Activated naive CD8-positive, alpha-beta T cell (primary cell): ENCODE measurements at regions not wholly inside any gene's neighbourhood (a gene's known extent, or its start where the extent isn't known, plus 50 kb on each side); places are given as distances from the start of the nearest gene placed in this dataset.
"Not testable (repeated sequence)": the region's sequence is repeated elsewhere in the genome, so short reads cannot be mapped to it uniquely, and the experiment has no call there.

Source experiments
- H3K27ac Mint-ChIP-seq: one replicate; pipeline ENCODE4 v1.8.0; 2021; ENCODE audit warnings: mixed read lengths
- H3K27me3 Mint-ChIP-seq: one replicate; pipeline ENCODE4 v1.8.0; 2021; ENCODE audit warnings: mixed read lengths
- H3K36me3 Mint-ChIP-seq: one replicate; pipeline ENCODE4 v1.8.0; 2021; ENCODE audit warnings: mixed read lengths
- H3K4me1 Mint-ChIP-seq: one replicate; pipeline ENCODE4 v1.8.0; 2021; ENCODE audit warnings: low read depth, mixed read lengths
- H3K4me3 Mint-ChIP-seq: one replicate; pipeline ENCODE4 v1.8.0; 2021; ENCODE audit warnings: mild to moderate bottlenecking, mixed read lengths
- H3K9me3 Mint-ChIP-seq: one replicate; pipeline ENCODE4 v1.8.0; 2021; ENCODE audit warnings: low read depth, mixed read lengths

- not testable (repeated sequence) for H3K27ac Mint-ChIP-seq, H3K9me3 Mint-ChIP-seq, H3K36me3 Mint-ChIP-seq, H3K27me3 Mint-ChIP-seq, H3K4me1 Mint-ChIP-seq, H3K4me3 Mint-ChIP-seq
Observed at GRCh38 chr4:17436047-17436749, 75.7 kb downstream of the QDPR start.

GRCh38 chr4:17433827-17434226, 78.1 kb downstream of the QDPR start:
- peaks cover 2% of the 10 kb centered on the region for H3K36me3 Mint-ChIP-seq
- no peak overlapping the region for H3K4me3 Mint-ChIP-seq
- no peaks in the 10 kb centered on the region for H3K9me3 Mint-ChIP-seq
- H3K27ac Mint-ChIP-seq, result no peak overlapping the region
- no peaks in the 10 kb centered on the region for H3K27me3 Mint-ChIP-seq
- no peaks in the 10 kb centered on the region for H3K4me1 Mint-ChIP-seq

DNA sequence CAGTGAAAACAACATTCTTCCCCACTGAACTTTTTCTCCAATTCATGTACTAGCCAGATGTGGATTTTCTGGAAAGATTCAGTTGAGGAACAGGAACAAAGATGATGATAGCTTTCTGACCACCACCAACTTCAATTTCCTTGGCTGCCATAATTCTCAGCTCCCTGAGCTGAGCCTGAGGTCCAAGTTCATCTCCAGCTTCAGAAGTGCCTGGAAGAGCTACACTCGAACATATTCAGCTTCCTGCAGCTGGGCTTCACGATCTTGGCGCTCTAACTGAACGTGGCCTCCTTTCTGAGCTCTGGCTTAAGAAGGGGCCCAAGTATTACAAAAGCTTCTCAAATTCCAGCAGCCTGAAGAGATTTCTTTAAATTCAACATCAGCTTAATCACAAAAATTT, 83.9 kb downstream of the QDPR start:
- no peak overlapping the region for H3K4me3 Mint-ChIP-seq
- H3K4me1 Mint-ChIP-seq, result no peaks in the 10 kb centered on the region
- H3K9me3 Mint-ChIP-seq, result no peaks in the 10 kb centered on the region
- no peak overlapping the region for H3K27ac Mint-ChIP-seq
- H3K36me3 Mint-ChIP-seq, result no peaks in the 10 kb centered on the region
- H3K27me3 Mint-ChIP-seq, result no peaks in the 10 kb centered on the region

DNA sequence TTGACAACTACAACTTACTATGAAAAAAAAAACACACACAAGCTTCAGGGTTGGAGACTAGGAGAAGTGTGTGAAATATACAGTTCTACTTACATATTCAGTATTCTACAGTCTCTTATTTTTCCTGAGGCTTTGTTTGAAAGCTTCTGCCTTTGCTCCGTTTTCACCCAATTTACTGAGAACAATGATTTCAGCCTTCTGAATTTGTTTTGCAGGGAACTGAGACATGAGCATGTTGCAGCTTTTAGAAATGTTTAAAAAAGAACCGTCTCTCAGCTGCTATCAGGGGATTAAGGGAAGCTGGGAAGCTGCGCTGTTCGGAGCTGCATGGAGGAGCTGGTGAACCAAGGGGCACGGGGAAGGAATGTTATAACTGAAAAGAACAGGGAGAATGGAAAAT, 85.7 kb downstream of the QDPR start:
- Mint-ChIP-seq H3K4me1 (no peaks in the 10 kb centered on the region), H3K36me3 (no peaks in the 10 kb centered on the region)

GRCh38 chr4:17418010-17418409, 93.9 kb downstream of the QDPR start:
- peaks cover 10% of the 10 kb centered on the region for H3K9me3 Mint-ChIP-seq
- peaks cover 11% of the 10 kb centered on the region for H3K27me3 Mint-ChIP-seq
- no peaks in the 10 kb centered on the region for H3K4me1 Mint-ChIP-seq
- no peak overlapping the region for H3K4me3 Mint-ChIP-seq
- H3K27ac Mint-ChIP-seq, result no peak overlapping the region
- peaks cover 4% of the 10 kb centered on the region for H3K36me3 Mint-ChIP-seq

More for the DNA sequence above, 85.7 kb downstream of the QDPR start:
- Mint-ChIP-seq H3K9me3 (no peaks in the 10 kb centered on the region), H3K27ac (no peak overlapping the region), H3K4me3 (no peak overlapping the region), H3K27me3 (peaks cover 1% of the 10 kb centered on the region)

GRCh38 chr4:17414392-17414791, 97.5 kb downstream of the QDPR start:
- H3K36me3 Mint-ChIP-seq, result peaks cover 4% of the 10 kb centered on the region
- H3K4me3 Mint-ChIP-seq, result no peak overlapping the region
- peaks cover 6% of the 10 kb centered on the region for H3K27me3 Mint-ChIP-seq
- no peak overlapping the region for H3K27ac Mint-ChIP-seq
- no peaks in the 10 kb centered on the region for H3K4me1 Mint-ChIP-seq
- peaks cover 10% of the 10 kb centered on the region for H3K9me3 Mint-ChIP-seq

GRCh38 chr4:17400686-17401085, 111.2 kb downstream of the QDPR start:
- no peak overlapping the region for H3K4me3 Mint-ChIP-seq
- H3K27ac Mint-ChIP-seq, result no peak overlapping the region
- H3K4me1 Mint-ChIP-seq, result no peaks in the 10 kb centered on the region
- H3K27me3 Mint-ChIP-seq, result peaks cover 5% of the 10 kb centered on the region
- no peaks in the 10 kb centered on the region for H3K9me3 Mint-ChIP-seq
- peaks cover 3% of the 10 kb centered on the region for H3K36me3 Mint-ChIP-seq

DNA sequence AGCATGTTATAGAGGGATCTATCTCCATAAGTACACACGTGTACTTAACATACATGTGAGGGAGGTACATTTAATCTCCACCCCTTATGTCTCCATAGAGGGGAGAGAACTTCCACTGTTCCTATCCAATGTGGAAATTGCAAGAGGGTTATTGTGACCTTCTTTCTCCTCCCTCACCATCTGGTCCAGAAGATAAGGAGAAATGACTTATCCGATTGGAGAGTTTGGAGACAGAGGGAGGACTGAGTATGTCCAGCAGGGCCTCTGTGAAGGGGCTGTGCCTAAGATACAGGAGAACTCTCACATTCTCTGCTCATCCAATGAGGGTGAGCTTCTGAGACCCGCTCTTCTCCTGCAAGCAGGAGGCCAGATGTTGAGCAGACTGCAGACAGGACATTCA, 113.1 kb downstream of the QDPR start:
- Mint-ChIP-seq H3K27me3 (peaks cover 2% of the 10 kb centered on the region), H3K36me3 (peaks cover under 1% of the 10 kb centered on the region), H3K27ac (no peak overlapping the region), H3K4me3 (no peak overlapping the region), H3K4me1 (no peaks in the 10 kb centered on the region), H3K9me3 (no peaks in the 10 kb centered on the region)

DNA sequence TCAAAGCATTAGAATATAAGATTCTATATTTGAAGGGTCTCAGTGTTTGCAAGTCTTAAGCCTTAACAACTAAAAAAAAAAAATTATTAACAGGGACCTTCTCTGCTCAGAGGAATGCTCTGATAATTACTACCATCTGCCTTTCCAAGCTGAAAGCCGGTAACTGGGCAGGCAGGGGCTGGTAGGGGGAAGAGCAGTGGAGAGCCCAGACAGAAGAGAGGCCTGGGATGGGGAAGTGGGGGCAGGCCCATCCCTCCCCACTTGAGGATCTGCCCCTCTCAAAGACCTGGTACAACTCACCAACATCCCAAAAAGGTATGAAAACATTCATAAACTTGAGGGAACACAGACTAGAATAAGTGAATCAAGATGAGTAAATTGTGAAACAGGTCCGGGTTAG, 113.9 kb downstream of the QDPR start:
- H3K36me3 Mint-ChIP-seq, result no peaks in the 10 kb centered on the region
- peaks cover 1% of the 10 kb centered on the region for H3K27me3 Mint-ChIP-seq
- no peaks in the 10 kb centered on the region for H3K4me1 Mint-ChIP-seq
- H3K9me3 Mint-ChIP-seq, result no peaks in the 10 kb centered on the region
- H3K27ac Mint-ChIP-seq, result no peak overlapping the region
- no peak overlapping the region for H3K4me3 Mint-ChIP-seq

DNA sequence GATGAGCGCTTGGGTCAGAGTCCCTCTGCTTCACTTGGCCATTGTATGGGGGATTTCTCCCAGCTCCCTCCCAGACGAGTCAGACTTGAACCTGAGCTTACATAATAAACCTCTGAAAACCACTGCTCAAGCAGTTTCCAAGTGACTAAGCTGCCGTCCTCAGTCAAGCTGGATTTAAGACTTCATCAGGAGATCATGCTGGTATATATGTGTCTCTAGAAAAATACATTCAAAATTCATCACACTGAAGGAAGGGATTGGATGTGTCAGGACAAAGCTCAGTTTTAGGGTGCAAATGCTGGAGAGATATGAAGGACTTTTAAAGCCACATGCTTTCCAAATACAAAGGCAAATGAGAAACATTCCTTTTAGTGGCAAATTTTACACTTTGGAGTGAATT, 114.3 kb downstream of the QDPR start:
- peaks cover 1% of the 10 kb centered on the region for H3K27me3 Mint-ChIP-seq
- no peak overlapping the region for H3K27ac Mint-ChIP-seq
- H3K9me3 Mint-ChIP-seq, result no peaks in the 10 kb centered on the region
- no peaks in the 10 kb centered on the region for H3K4me1 Mint-ChIP-seq
- no peak overlapping the region for H3K4me3 Mint-ChIP-seq
- no peaks in the 10 kb centered on the region for H3K36me3 Mint-ChIP-seq

DNA sequence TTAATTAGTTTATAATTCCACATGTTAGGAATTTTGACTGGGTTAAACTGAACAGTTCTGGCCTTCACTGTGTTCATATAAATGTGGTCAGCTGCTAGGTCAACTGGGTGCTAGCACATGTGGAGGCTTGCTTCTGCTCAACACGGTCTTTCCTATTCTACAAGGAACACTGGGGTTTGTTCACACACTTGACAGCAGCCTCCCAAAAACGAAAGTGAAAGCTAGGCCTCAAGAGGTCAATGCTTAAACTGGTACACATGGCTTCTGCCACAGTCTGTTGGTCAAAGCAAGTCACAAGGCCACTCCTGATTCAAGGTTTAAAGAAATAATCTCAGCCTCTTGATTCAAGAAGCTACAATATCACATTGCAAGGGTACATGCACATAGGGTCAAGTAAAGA, 126.5 kb downstream of the QDPR start:
- Mint-ChIP-seq H3K27ac (no peak overlapping the region), H3K27me3 (no peaks in the 10 kb centered on the region), H3K4me1 (peaks cover 15% of the 10 kb centered on the region), H3K4me3 (peak overlapping the region; percentile 5), H3K9me3 (no peaks in the 10 kb centered on the region), H3K36me3 (peaks cover 4% of the 10 kb centered on the region)

GRCh38 chr4:17380347-17380746, 131.5 kb downstream of the QDPR start:
- H3K9me3 Mint-ChIP-seq, result no peaks in the 10 kb centered on the region
- H3K27me3 Mint-ChIP-seq, result no peaks in the 10 kb centered on the region
- no peak overlapping the region for H3K27ac Mint-ChIP-seq
- H3K4me3 Mint-ChIP-seq, result no peak overlapping the region
- peaks cover 10% of the 10 kb centered on the region for H3K4me1 Mint-ChIP-seq
- no peaks in the 10 kb centered on the region for H3K36me3 Mint-ChIP-seq

DNA sequence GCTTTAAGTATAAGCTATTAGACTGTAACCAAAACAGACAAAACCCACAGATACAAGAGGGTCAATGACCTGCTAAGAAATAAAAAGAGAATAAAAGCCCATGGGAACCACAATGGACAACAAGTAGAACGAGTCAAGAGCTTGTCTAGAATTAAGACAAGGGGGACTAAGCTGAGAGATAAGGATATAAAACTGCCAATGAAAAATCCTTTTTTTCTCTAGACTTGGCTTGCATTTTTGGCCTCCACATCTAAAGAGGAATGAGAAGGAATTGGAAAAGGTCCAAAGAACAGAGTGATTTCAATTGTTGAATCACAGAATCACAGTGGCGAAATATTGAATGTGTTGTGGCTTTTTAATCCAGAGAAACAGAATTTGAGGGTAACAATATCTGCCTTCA, 135.7 kb downstream of the QDPR start:
- Mint-ChIP-seq H3K9me3 (no peaks in the 10 kb centered on the region), H3K4me1 (no peaks in the 10 kb centered on the region), H3K36me3 (no peaks in the 10 kb centered on the region), H3K27ac (no peak overlapping the region), H3K4me3 (no peak overlapping the region), H3K27me3 (no peaks in the 10 kb centered on the region)

- Mint-ChIP-seq H3K4me1 (no peaks in the 10 kb centered on the region), H3K27me3 (no peaks in the 10 kb centered on the region), H3K27ac (no peak overlapping the region), H3K36me3 (no peaks in the 10 kb centered on the region), H3K9me3 (no peaks in the 10 kb centered on the region), H3K4me3 (no peak overlapping the region)
Observed at GRCh38 chr4:17373666-17374065, 138.2 kb downstream of the QDPR start.

GRCh38 chr4:17370818-17371217, 141.1 kb downstream of the QDPR start:
- H3K27me3 Mint-ChIP-seq, result no peaks in the 10 kb centered on the region
- H3K9me3 Mint-ChIP-seq, result no peaks in the 10 kb centered on the region
- H3K36me3 Mint-ChIP-seq, result peaks cover 4% of the 10 kb centered on the region
- no peaks in the 10 kb centered on the region for H3K4me1 Mint-ChIP-seq
- no peak overlapping the region for H3K4me3 Mint-ChIP-seq
- no peak overlapping the region for H3K27ac Mint-ChIP-seq

GRCh38 chr4:17368408-17368807, 143.5 kb downstream of the QDPR start:
- Mint-ChIP-seq H3K4me3 (no peak overlapping the region), H3K36me3 (peaks cover 4% of the 10 kb centered on the region), H3K27me3 (peaks cover 3% of the 10 kb centered on the region), H3K27ac (no peak overlapping the region), H3K4me1 (no peaks in the 10 kb centered on the region), H3K9me3 (no peaks in the 10 kb centered on the region)
